Breast epithelium (tissue), 3 donors: ENCODE measurements at regions not wholly inside any gene's neighbourhood (a gene's known extent, or its start where the extent isn't known, plus 50 kb on each side); places are given as distances from the start of the nearest gene placed in this dataset.

Experiments used
- CTCF ChIP-seq, 3 donors: fragments of 450-650 bp; IDR thresholded peaks; one replicate each; pipeline ENCODE4 v1.5.1; 2016 to 2017; ENCODE audit warnings: antibody characterized with exemption in 3 of 3, mild to moderate bottlenecking in 3 of 3, moderate library complexity in 3 of 3
- POLR2A ChIP-seq: fragments of 450-650 bp; IDR thresholded peaks from one replicate; pipeline ENCODE4 v1.6.1; 2016; ENCODE audit warnings: antibody characterized with exemption, mild to moderate bottlenecking, moderate library complexity

GRCh38 chr1:217024911-217025310 lies 301.7 kb upstream of the ESRRG start:
- TF ChIP-seq CTCF (IDR thresholded peaks at IDR 0.05): no peak
- no peak for TF ChIP-seq POLR2A
